SK-N-SH (cell line): ENCODE measurements at regions not wholly inside any gene's neighbourhood (a gene's known extent, or its start where the extent isn't known, plus 50 kb on each side); places are given as distances from the start of the nearest gene placed in this dataset.
"Not testable (repeated sequence)": the region's sequence is repeated elsewhere in the genome, so short reads cannot be mapped to it uniquely, and the experiment has no call there.

ENCODE experiments used
- CTCF ChIA-PET: fragments of 300-600, 350-600 bp; formaldehyde crosslinking; extraction: SDS; loops from one replicate; lab custom pipeline; 2021; lab: Yijun Ruan, JAX
- POLR2A ChIA-PET: fragments of 350-600 bp; sonication (Branson Sonifier 250); formaldehyde crosslinking; extraction: SDS; loops from one replicate; lab custom pipeline; 2020; ENCODE audit warnings: antibody characterized with exemption, inconsistent platforms; lab: Yijun Ruan, JAX
- DNase-seq: peaks from one replicate; pipeline ENCODE4 v3.0.0; 2012
- H2AFZ ChIP-seq: fragments of 200-600 bp; sonication (generic); 2 replicates; pipeline ENCODE4 v1.8.1; 2016; ENCODE audit warnings: antibody characterized with exemption, mild to moderate bottlenecking, low read depth
- H3F3A ChIP-seq: fragments of 200-600 bp; sonication (generic); replicated peaks from 2 replicates; pipeline ENCODE3; 2016; ENCODE audit warnings: antibody characterized with exemption, mild to moderate bottlenecking; ENCODE audit not compliant: insufficient read depth
- H3K27ac ChIP-seq, 2 experiments: fragments of 200-500 bp in 1 of 2; fragments of 200-600 bp in 1 of 2; sonication (Bioruptor generic) in 1 of 2; sonication (generic), shearing (Covaris generic) in 1 of 2; 2 replicates each; pipeline versions ENCODE4 v1.5.1 to v1.6.1; 2014 to 2016; ENCODE audit warnings: low read depth in 2 of 2, inconsistent platforms in 1 of 2, low read length in 1 of 2, mild to moderate bottlenecking in 1 of 2, mixed read lengths in 1 of 2
- H3K27me3 ChIP-seq: fragments of 200-600 bp; sonication (generic), shearing (Covaris generic); 2 replicates; pipeline ENCODE4 v1.6.1; 2016; ENCODE audit warnings: mixed run types; ENCODE audit not compliant: insufficient read depth
- H3K36me3 ChIP-seq, 2 experiments: fragments of 200-500 bp in 1 of 2; fragments of 200-600 bp in 1 of 2; sonication (Bioruptor generic) in 1 of 2; sonication (generic) in 1 of 2; replicated peaks in 1 of 2; 2 replicates each; pipeline versions ENCODE3 to v1.5.1; 2014 to 2016; ENCODE audit warnings: low read length in 1 of 2, mild to moderate bottlenecking in 1 of 2; ENCODE audit not compliant: insufficient read depth in 2 of 2, control insufficient read depth in 1 of 2
- H3K4me1 ChIP-seq, 2 experiments: fragments of 200-500 bp in 1 of 2; fragments of 200-600 bp in 1 of 2; sonication (Bioruptor generic) in 1 of 2; sonication (generic), shearing (Covaris generic) in 1 of 2; 2 replicates each; pipeline versions ENCODE4 v1.5.1 to v1.6.1; 2014 to 2016; ENCODE audit warnings: low read depth in 1 of 2, low read length in 1 of 2, mixed run types in 1 of 2; ENCODE audit not compliant: insufficient read depth in 2 of 2, control insufficient read depth in 1 of 2
- H3K4me2 ChIP-seq: fragments of 200-600 bp; sonication (generic), shearing (Covaris generic); 2 replicates; pipeline ENCODE4 v1.6.1; 2017; ENCODE audit warnings: mixed run types
- H3K4me3 ChIP-seq, 2 experiments: fragments of 200-500 bp in 1 of 2; fragments of 200-600 bp in 1 of 2; sonication (Bioruptor generic) in 1 of 2; sonication (generic), shearing (Covaris generic) in 1 of 2; 2 replicates each; pipeline versions ENCODE4 v1.5.1 to v1.8.1; 2014 to 2016; ENCODE audit warnings: low read depth in 2 of 2, inconsistent platforms in 1 of 2, low read length in 1 of 2, mild to moderate bottlenecking in 1 of 2, mixed read lengths in 1 of 2, moderate library complexity in 1 of 2
- H3K79me2 ChIP-seq: fragments of 200-600 bp; sonication (generic); 2 replicates; pipeline ENCODE4 v1.8.1; 2017; ENCODE audit warnings: mild to moderate bottlenecking; ENCODE audit not compliant: insufficient read depth
- H3K9ac ChIP-seq: fragments of 200-600 bp; sonication (generic); 2 replicates; pipeline ENCODE4 v1.6.1; 2017; ENCODE audit warnings: mixed run types
- H3K9me2 ChIP-seq: fragments of 200-600 bp; sonication (generic); 2 replicates; pipeline ENCODE4 v1.6.1; 2017; ENCODE audit warnings: mixed run types
- H3K9me3 ChIP-seq: fragments of 200-600 bp; sonication (generic); 2 replicates; pipeline ENCODE4 v1.6.1; 2017; ENCODE audit warnings: mixed run types, mild to moderate bottlenecking, moderate library complexity
- H4K20me1 ChIP-seq: fragments of 200-600 bp; sonication (generic); 2 replicates; pipeline ENCODE4 v1.6.1; 2017; ENCODE audit warnings: mild to moderate bottlenecking, mixed run types; ENCODE audit not compliant: insufficient read depth
- CHD2 ChIP-seq: fragments of 150-350 bp; IDR thresholded peaks from 2 replicates; pipeline ENCODE4 v1.6.1; 2018; ENCODE audit warnings: low read length; ENCODE audit not compliant: partially characterized antibody
- GABPA ChIP-seq: IDR thresholded peaks from 2 replicates; pipeline ENCODE4 v1.4.0; 2012; ENCODE audit warnings: low read depth, mild to moderate bottlenecking
- JUND ChIP-seq: IDR thresholded peaks from 2 replicates; pipeline ENCODE4 v1.4.0; 2012
- MEF2A ChIP-seq: IDR thresholded peaks from 2 replicates; pipeline ENCODE4 v1.4.0; 2012; ENCODE audit warnings: low read depth, borderline replicate concordance
- NRF1 ChIP-seq: IDR thresholded peaks from 2 replicates; pipeline ENCODE4 v1.6.1; 2012; ENCODE audit warnings: low read depth, mild to moderate bottlenecking, low read length
- PBX3 ChIP-seq: IDR thresholded peaks from 2 replicates; pipeline ENCODE4; 2012
- RAD21 ChIP-seq: IDR thresholded peaks from 2 replicates; pipeline ENCODE4 v1.6.1; 2012; ENCODE audit warnings: mild to moderate bottlenecking, low read length
- RCOR1 ChIP-seq: fragments of 150-350 bp; IDR thresholded peaks from 2 replicates; pipeline ENCODE4 v1.6.1; 2017; ENCODE audit warnings: antibody characterized with exemption, low read length
- RFX5 ChIP-seq: IDR thresholded peaks from 2 replicates; pipeline ENCODE4 v1.6.1; 2012; ENCODE audit warnings: mild to moderate bottlenecking, improper control_type of control experiment, low read length
- RXRA ChIP-seq: IDR thresholded peaks from 2 replicates; pipeline ENCODE4 v1.4.0; 2012; ENCODE audit warnings: low read depth, mild to moderate bottlenecking, borderline replicate concordance
- SMC3 ChIP-seq: IDR thresholded peaks from 2 replicates; pipeline ENCODE4 v1.6.1; 2012; ENCODE audit warnings: low read depth, low read length, improper control_type of control experiment
- TAF1 ChIP-seq: IDR thresholded peaks from 2 replicates; pipeline ENCODE4 v1.6.1; 2012; ENCODE audit warnings: low read depth, mild to moderate bottlenecking, low read length, moderate library complexity, borderline replicate concordance
- USF1 ChIP-seq: IDR thresholded peaks from 2 replicates; pipeline ENCODE4 v1.4.0; 2012; ENCODE audit warnings: low read depth, borderline replicate concordance
- WGBS: methylation state at CpG from one replicate; pipeline ENCODE4 v1.1.6; 2017; ENCODE audit warnings: low lambda C conversion rate; 5-methylcytosine and 5-hydroxymethylcytosine counted together
- TF ChIP-seq, protein P1 (sequence below): fragments of 150-350 bp; IDR thresholded peaks from 2 replicates; pipeline ENCODE4 v1.6.1; 2017; ENCODE audit warnings: antibody characterized with exemption, low read length, low read depth, borderline replicate concordance
- TF ChIP-seq, protein P2 (sequence below): IDR thresholded peaks from 2 replicates; pipeline ENCODE4 v1.4.0; 2012; ENCODE audit warnings: low read depth, borderline replicate concordance

- TF ChIP-seq, protein P1, sequence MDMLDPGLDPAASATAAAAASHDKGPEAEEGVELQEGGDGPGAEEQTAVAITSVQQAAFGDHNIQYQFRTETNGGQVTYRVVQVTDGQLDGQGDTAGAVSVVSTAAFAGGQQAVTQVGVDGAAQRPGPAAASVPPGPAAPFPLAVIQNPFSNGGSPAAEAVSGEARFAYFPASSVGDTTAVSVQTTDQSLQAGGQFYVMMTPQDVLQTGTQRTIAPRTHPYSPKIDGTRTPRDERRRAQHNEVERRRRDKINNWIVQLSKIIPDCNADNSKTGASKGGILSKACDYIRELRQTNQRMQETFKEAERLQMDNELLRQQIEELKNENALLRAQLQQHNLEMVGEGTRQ, result no peak
- TF ChIP-seq RXRA (no peak), RAD21 (no peak), CHD2 (no peak), RCOR1 (no peak), RFX5 (no peak)
These were observed 196.0 kb downstream of the TMEM26 start (continued) for GRCh38 chr10:61257136-61257535.

GRCh38 chr10:61252326-61252725, 200.9 kb downstream of the TMEM26 start:
- H3K9me3 ChIP-seq, H3K4me1 ChIP-seq, POLR2A ChIA-PET, H4K20me1 ChIP-seq, H3K36me3 ChIP-seq, H2AFZ ChIP-seq, H3K79me2 ChIP-seq, H3K27ac ChIP-seq, H3K4me3 ChIP-seq, CTCF ChIA-PET, H3K9ac ChIP-seq, DNase-seq, H3K9me2 ChIP-seq, H3K4me2 ChIP-seq, H3K27me3 ChIP-seq, H3F3A ChIP-seq: not testable (repeated sequence)
- WGBS, result 45% methylated on average over 1 of the region's 1 CpG

GRCh38 chr10:61251089-61251488, 202.1 kb downstream of the TMEM26 start:
- H2AFZ ChIP-seq, result no peak overlapping the region
- no peaks in the 10 kb centered on the region for H3K9me3 ChIP-seq
- H4K20me1 ChIP-seq, result no peaks in the 10 kb centered on the region
- WGBS, result 11% methylated on average over 1 of the region's 1 CpG
- H3K79me2 ChIP-seq, result no peaks in the 10 kb centered on the region
- H3K9me2 ChIP-seq, result no peaks in the 10 kb centered on the region
- H3F3A ChIP-seq, result no peaks in the 10 kb centered on the region
- TF ChIP-seq GABPA, result no peak
- TF ChIP-seq JUND, result no peak
- TF ChIP-seq CHD2, result no peak
- TF ChIP-seq, protein P2, sequence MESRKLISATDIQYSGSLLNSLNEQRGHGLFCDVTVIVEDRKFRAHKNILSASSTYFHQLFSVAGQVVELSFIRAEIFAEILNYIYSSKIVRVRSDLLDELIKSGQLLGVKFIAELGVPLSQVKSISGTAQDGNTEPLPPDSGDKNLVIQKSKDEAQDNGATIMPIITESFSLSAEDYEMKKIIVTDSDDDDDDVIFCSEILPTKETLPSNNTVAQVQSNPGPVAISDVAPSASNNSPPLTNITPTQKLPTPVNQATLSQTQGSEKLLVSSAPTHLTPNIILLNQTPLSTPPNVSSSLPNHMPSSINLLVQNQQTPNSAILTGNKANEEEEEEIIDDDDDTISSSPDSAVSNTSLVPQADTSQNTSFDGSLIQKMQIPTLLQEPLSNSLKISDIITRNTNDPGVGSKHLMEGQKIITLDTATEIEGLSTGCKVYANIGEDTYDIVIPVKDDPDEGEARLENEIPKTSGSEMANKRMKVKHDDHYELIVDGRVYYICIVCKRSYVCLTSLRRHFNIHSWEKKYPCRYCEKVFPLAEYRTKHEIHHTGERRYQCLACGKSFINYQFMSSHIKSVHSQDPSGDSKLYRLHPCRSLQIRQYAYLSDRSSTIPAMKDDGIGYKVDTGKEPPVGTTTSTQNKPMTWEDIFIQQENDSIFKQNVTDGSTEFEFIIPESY, result no peak
- no peak for TF ChIP-seq MEF2A
- no peak for TF ChIP-seq NRF1
- no peak for TF ChIP-seq USF1
- no peak for TF ChIP-seq RFX5
- no peak for TF ChIP-seq SMC3
- TF ChIP-seq PBX3, result no peak
- TF ChIP-seq RAD21, result no peak
- no peak for TF ChIP-seq TAF1
- no peaks in the 10 kb centered on the region for H3K27me3 ChIP-seq
- ChIA-PET POLR2A (no interaction called here), CTCF (no interaction called here)
- H3K4me3 ChIP-seq, result no peak overlapping the region
- no peak overlapping the region for H3K4me2 ChIP-seq
- no peak overlapping the region for H3K27ac ChIP-seq
- no peak overlapping the region for H3K9ac ChIP-seq
- DNase-seq, result no peak
- no peaks in the 10 kb centered on the region for H3K36me3 ChIP-seq
- no peaks in the 10 kb centered on the region for H3K4me1 ChIP-seq
